ENCODE measurements at regions not wholly inside any gene's neighbourhood (a gene's known extent, or its start where the extent isn't known, plus 50 kb on each side); places are given as distances from the start of the nearest gene placed in this dataset.
"Not testable (repeated sequence)": the region's sequence is repeated elsewhere in the genome, so short reads cannot be mapped to it uniquely, and the experiment has no call there.

GRCh38 chr3:104132566-104133403 lies 1233.9 kb upstream of the ALCAM start:
- DNase-seq (no peak), ATAC-seq (no peak)

GRCh38 chr3:104133630-104134029 lies 1233.1 kb upstream of the ALCAM start:
- DNase-seq (no peak), ATAC-seq (no peak)

- DNase-seq, result no peak
Observed at GRCh38 chr3:104137116-104137515, 1229.6 kb upstream of the ALCAM start.

GRCh38 chr3:104145164-104145563 lies 1221.5 kb upstream of the ALCAM start:
- no peak for ATAC-seq
- no peak for DNase-seq

More at GRCh38 chr3:104137116-104137515, 1229.6 kb upstream of the ALCAM start:
- ATAC-seq, result no peak

GRCh38 chr3:104149154-104149553 lies 1217.6 kb upstream of the ALCAM start:
- DNase-seq (no peak), ATAC-seq (no peak)

- no peak for DNase-seq
- ATAC-seq, result no peak
Observed at GRCh38 chr3:104150724-104151123, 1216.0 kb upstream of the ALCAM start.

- DNase-seq (no peak), ATAC-seq (no peak)
Observed at GRCh38 chr3:104154896-104155295, 1211.8 kb upstream of the ALCAM start.

- no peak for DNase-seq
- no peak for ATAC-seq
Observed at GRCh38 chr3:104165866-104166265, 1200.8 kb upstream of the ALCAM start.

GRCh38 chr3:104168386-104168785 lies 1198.3 kb upstream of the ALCAM start:
- no peak for ATAC-seq
- DNase-seq, result no peak

- ATAC-seq (no peak), DNase-seq (no peak)
Observed at GRCh38 chr3:104175696-104176095, 1191.0 kb upstream of the ALCAM start.

- ATAC-seq (no peak), DNase-seq (no peak)
Observed at GRCh38 chr3:104176706-104177105, 1190.0 kb upstream of the ALCAM start.

- ATAC-seq, result no peak
- DNase-seq, result no peak
Observed at GRCh38 chr3:104178680-104179079, 1188.0 kb upstream of the ALCAM start.

GRCh38 chr3:104180906-104181305 lies 1185.8 kb upstream of the ALCAM start:
- ATAC-seq (no peak), DNase-seq (no peak)

GRCh38 chr3:104190681-104191080 lies 1176.0 kb upstream of the ALCAM start:
- ATAC-seq (no peak), DNase-seq (no peak)

- ATAC-seq (no peak), DNase-seq (no peak)
Observed at GRCh38 chr3:104198131-104198530, 1168.6 kb upstream of the ALCAM start.

GRCh38 chr3:104206925-104207324 lies 1159.8 kb upstream of the ALCAM start:
- DNase-seq (no peak), ATAC-seq (no peak)

GRCh38 chr3:104214277-104214676 lies 1152.4 kb upstream of the ALCAM start:
- DNase-seq (no peak), ATAC-seq (no peak)

- ATAC-seq (no peak), DNase-seq (no peak)
Observed at GRCh38 chr3:104214937-104215336, 1151.8 kb upstream of the ALCAM start.

- DNase-seq, ATAC-seq: not testable (repeated sequence)
Observed at GRCh38 chr3:104219046-104219445, 1147.7 kb upstream of the ALCAM start.

- no peak for ATAC-seq
- no peak for DNase-seq
Observed at GRCh38 chr3:104234442-104235194, 1132.1 kb upstream of the ALCAM start.

GRCh38 chr3:104244680-104245220 lies 1122.0 kb upstream of the ALCAM start:
- DNase-seq (no peak), ATAC-seq (no peak)

GRCh38 chr3:104245261-104245660 lies 1121.4 kb upstream of the ALCAM start:
- no peak for ATAC-seq

GRCh38 chr3:104245981-104246380 lies 1120.7 kb upstream of the ALCAM start:
- DNase-seq, result no peak
- ATAC-seq, result no peak

More at GRCh38 chr3:104245261-104245660, 1121.4 kb upstream of the ALCAM start:
- DNase-seq, result no peak
